Loucy (cell line): ENCODE measurements at regions not wholly inside any gene's neighbourhood (a gene's known extent, or its start where the extent isn't known, plus 50 kb on each side); places are given as distances from the start of the nearest gene placed in this dataset.

Experiments
- H2AFZ ChIP-seq: fragments of 200-600 bp; sonication (generic); 2 replicates; pipeline ENCODE4 v1.6.0; 2016; ENCODE audit warnings: antibody characterized with exemption, mild to moderate bottlenecking, low read length, moderate library complexity
- H3F3A ChIP-seq: fragments of 200-600 bp; 2 replicates; pipeline ENCODE4 v1.6.0; 2016; ENCODE audit warnings: antibody characterized with exemption, low read depth, mild to moderate bottlenecking
- H3K27me3 ChIP-seq: fragments of 200-600 bp; sonication (generic); 2 replicates; pipeline ENCODE4 v1.6.1; 2014; ENCODE audit warnings: low read length, mild to moderate bottlenecking; ENCODE audit not compliant: insufficient read depth, poor library complexity, severe bottlenecking
- H3K36me3 ChIP-seq: fragments of 200-600 bp; sonication (generic); 2 replicates; pipeline ENCODE4 v1.6.1; 2016; ENCODE audit warnings: low read length; ENCODE audit not compliant: insufficient read depth
- H3K4me1 ChIP-seq: fragments of 200-600 bp; sonication (generic); 2 replicates; pipeline ENCODE4 v1.5.1; 2014; ENCODE audit warnings: low read length, mild to moderate bottlenecking; ENCODE audit not compliant: insufficient read depth, poor library complexity, severe bottlenecking
- H3K4me2 ChIP-seq: fragments of 200-600 bp; sonication (generic); 2 replicates; pipeline ENCODE4 v1.6.0; 2014; ENCODE audit warnings: antibody characterized with exemption, low read length, low read depth, mild to moderate bottlenecking; ENCODE audit not compliant: poor library complexity, severe bottlenecking
- H3K4me3 ChIP-seq: fragments of 200-600 bp; sonication (generic); 2 replicates; pipeline ENCODE4 v1.5.1; 2014; ENCODE audit warnings: low read length, mild to moderate bottlenecking, mixed read lengths; ENCODE audit not compliant: poor library complexity, severe bottlenecking
- H3K79me2 ChIP-seq: fragments of 200-600 bp; sonication (generic); 2 replicates; pipeline ENCODE4 v1.6.1; 2014; ENCODE audit warnings: low read length; ENCODE audit not compliant: insufficient read depth
- H3K9ac ChIP-seq: fragments of 200-600 bp; sonication (generic); 2 replicates; pipeline ENCODE4 v1.6.0; 2014; ENCODE audit warnings: mild to moderate bottlenecking, low read depth, low read length, moderate library complexity; ENCODE audit not compliant: poor library complexity, severe bottlenecking
- H3K9me2 ChIP-seq: fragments of 200-600 bp; sonication (generic); replicated peaks from 2 replicates; pipeline ENCODE4 v1.6.1; 2016; ENCODE audit warnings: low read depth, low read length, mixed read lengths
- H3K9me3 ChIP-seq: fragments of 200-600 bp; sonication (generic); 2 replicates; pipeline ENCODE4 v1.6.1; 2014; ENCODE audit warnings: mild to moderate bottlenecking, antibody characterized with exemption, low read length, low read depth; ENCODE audit not compliant: insufficient read depth
- H4K20me1 ChIP-seq: fragments of 200-600 bp; sonication (generic); 2 replicates; pipeline ENCODE4 v1.6.0; 2014; ENCODE audit warnings: antibody characterized with exemption, low read length, mild to moderate bottlenecking; ENCODE audit not compliant: insufficient read depth, poor library complexity, severe bottlenecking
- EZH2phosphoT487 ChIP-seq: fragments of 200-600 bp; IDR thresholded peaks from 2 replicates; pipeline ENCODE4 v1.6.1; 2018; ENCODE audit warnings: antibody characterized with exemption, mild to moderate bottlenecking, moderate library complexity, borderline replicate concordance
- TF ChIP-seq, protein P1 (sequence below): fragments of 200-600 bp; sonication (generic); conservative IDR thresholded peaks from 2 replicates; pipeline ENCODE4 v1.5.1; 2014; ENCODE audit warnings: mild to moderate bottlenecking, antibody characterized with exemption, low read length

DNA sequence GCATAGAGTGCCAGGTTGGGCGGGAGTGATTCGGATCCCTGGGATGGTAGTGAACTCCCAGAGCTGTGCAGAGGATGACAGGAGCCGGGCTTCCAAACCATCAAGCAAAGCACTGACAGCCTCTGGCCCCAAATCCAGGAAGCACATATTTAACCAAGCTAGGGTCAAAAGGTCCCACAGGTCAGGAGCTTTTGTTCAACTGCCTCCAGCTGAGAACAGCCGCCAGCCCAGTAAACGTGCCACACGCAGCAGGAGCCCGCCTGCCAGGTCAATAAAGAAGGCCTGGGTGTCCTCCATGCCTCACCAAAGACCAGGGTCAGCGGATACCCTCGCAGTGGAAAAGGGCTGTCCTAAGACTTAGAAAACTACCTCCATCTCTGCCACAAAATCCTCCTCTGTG, 184.7 kb upstream of the LINGO1 start:
- H3K9ac ChIP-seq, result no peak overlapping the region
- no peaks in the 10 kb centered on the region for H3K36me3 ChIP-seq
- no peaks in the 10 kb centered on the region for H3K4me1 ChIP-seq
- H4K20me1 ChIP-seq, result no peaks in the 10 kb centered on the region
- H3K4me3 ChIP-seq, result no peak overlapping the region
- no peaks in the 10 kb centered on the region for H3K9me2 ChIP-seq
- H2AFZ ChIP-seq, result no peak overlapping the region
- no peaks in the 10 kb centered on the region for H3K79me2 ChIP-seq
- no peaks in the 10 kb centered on the region for H3K9me3 ChIP-seq
- no peaks in the 10 kb centered on the region for H3K27me3 ChIP-seq
- no peak overlapping the region for H3K4me2 ChIP-seq
- TF ChIP-seq, protein P1, sequence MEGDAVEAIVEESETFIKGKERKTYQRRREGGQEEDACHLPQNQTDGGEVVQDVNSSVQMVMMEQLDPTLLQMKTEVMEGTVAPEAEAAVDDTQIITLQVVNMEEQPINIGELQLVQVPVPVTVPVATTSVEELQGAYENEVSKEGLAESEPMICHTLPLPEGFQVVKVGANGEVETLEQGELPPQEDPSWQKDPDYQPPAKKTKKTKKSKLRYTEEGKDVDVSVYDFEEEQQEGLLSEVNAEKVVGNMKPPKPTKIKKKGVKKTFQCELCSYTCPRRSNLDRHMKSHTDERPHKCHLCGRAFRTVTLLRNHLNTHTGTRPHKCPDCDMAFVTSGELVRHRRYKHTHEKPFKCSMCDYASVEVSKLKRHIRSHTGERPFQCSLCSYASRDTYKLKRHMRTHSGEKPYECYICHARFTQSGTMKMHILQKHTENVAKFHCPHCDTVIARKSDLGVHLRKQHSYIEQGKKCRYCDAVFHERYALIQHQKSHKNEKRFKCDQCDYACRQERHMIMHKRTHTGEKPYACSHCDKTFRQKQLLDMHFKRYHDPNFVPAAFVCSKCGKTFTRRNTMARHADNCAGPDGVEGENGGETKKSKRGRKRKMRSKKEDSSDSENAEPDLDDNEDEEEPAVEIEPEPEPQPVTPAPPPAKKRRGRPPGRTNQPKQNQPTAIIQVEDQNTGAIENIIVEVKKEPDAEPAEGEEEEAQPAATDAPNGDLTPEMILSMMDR, result no peak
- TF ChIP-seq EZH2phosphoT487, result no peak
- no peaks in the 10 kb centered on the region for H3F3A ChIP-seq

DNA sequence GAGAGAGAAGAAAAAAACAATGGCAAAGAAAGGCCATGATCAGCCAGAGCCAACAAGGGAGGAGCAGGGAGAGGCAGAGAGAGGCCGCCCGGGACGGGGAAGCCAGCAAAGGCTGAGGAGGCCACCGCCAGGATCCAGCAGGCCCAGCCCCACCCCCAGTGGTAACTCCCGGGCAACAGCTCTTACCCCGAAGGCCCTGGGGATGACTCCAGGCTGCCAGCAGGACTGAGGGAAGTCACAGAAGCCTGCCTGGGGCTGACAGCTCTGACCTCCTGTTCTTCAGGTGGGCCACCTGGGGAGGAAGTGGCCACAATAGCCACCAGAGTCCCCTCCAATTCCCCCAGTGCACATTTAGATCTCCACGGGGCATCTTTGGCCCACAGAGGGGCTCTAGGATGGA, 184.3 kb upstream of the LINGO1 start:
- no peak for TF ChIP-seq EZH2phosphoT487
- TF ChIP-seq, protein P1, result no peak
- no peaks in the 10 kb centered on the region for H3K27me3 ChIP-seq
- no peak overlapping the region for H3K4me2 ChIP-seq

DNA sequence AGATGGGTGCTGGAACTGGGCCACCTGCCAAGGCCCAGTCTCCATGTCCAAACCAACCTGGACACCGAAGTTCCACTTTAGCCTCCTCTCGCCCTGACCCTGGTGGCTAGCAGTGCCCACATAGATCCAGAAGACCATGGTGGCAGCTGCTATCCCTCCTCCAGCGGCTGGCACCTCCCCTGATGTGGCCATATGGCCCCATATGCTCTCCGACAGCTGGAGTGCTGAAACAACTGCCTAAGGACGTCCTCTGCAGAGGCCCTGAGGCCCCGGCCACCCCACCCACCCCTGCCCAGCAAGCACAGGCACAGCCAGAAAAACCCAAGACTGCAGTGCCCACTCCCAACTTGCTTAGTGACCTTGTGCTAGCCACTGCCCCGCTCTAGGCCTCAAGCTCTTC, 182.3 kb upstream of the LINGO1 start:
- no peaks in the 10 kb centered on the region for H3K9me3 ChIP-seq
- no peak for TF ChIP-seq EZH2phosphoT487
- TF ChIP-seq, protein P1, result no peak
- no peaks in the 10 kb centered on the region for H4K20me1 ChIP-seq
- no peaks in the 10 kb centered on the region for H3K36me3 ChIP-seq
- H2AFZ ChIP-seq, result no peak overlapping the region
- H3F3A ChIP-seq, result no peaks in the 10 kb centered on the region
- H3K27me3 ChIP-seq, result no peaks in the 10 kb centered on the region
- no peaks in the 10 kb centered on the region for H3K79me2 ChIP-seq
- H3K9me2 ChIP-seq, result no peaks in the 10 kb centered on the region
- H3K4me2 ChIP-seq, result no peak overlapping the region
- no peak overlapping the region for H3K4me3 ChIP-seq
- no peaks in the 10 kb centered on the region for H3K4me1 ChIP-seq
- H3K9ac ChIP-seq, result no peak overlapping the region

More for the DNA sequence above, 184.3 kb upstream of the LINGO1 start:
- Histone ChIP-seq H3K9ac (no peak overlapping the region), H3K4me1 (no peaks in the 10 kb centered on the region), H3K9me2 (no peaks in the 10 kb centered on the region), H3K36me3 (no peaks in the 10 kb centered on the region), H3K9me3 (no peaks in the 10 kb centered on the region), H3K79me2 (no peaks in the 10 kb centered on the region), H4K20me1 (no peaks in the 10 kb centered on the region), H2AFZ (no peak overlapping the region), H3F3A (no peaks in the 10 kb centered on the region), H3K4me3 (no peak overlapping the region)
